ENCODE measurements at regions not wholly inside any gene's neighbourhood (a gene's known extent, or its start where the extent isn't known, plus 50 kb on each side); places are given as distances from the start of the nearest gene placed in this dataset.

DNA sequence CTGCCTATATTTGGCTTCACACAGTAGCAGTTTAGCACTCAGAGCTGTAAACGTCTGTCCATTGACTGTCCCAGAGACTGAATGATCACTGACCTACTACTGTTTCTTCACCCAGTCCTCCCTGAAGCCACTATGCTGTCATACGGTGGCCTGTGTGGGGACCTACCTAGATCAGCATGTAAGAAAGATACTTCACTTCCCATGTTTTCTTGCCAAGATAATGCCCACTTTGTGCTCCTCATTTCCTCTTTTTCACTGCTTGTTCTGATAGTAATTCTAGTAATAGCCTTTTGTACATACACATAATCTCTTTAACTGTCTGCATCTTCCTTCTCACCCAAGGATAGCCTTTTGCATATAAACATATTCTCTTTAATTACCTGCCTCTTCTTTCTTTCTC, 109.9 kb upstream of the TIAM2 start:
- no peak for DNase-seq (ENCODE audit: low read depth in 3 of 3, low spot score in 2 of 3)

- DNase-seq (ENCODE audit: low read depth in 3 of 3, low spot score in 2 of 3), result no peak
Measured at GRCh38 chr6:154886016-154886415, 109.1 kb upstream of the TIAM2 start.

- no peak for DNase-seq (ENCODE audit: low read depth in 3 of 3, low spot score in 2 of 3)
Measured at GRCh38 chr6:154886471-154886870, 108.6 kb upstream of the TIAM2 start.

DNA sequence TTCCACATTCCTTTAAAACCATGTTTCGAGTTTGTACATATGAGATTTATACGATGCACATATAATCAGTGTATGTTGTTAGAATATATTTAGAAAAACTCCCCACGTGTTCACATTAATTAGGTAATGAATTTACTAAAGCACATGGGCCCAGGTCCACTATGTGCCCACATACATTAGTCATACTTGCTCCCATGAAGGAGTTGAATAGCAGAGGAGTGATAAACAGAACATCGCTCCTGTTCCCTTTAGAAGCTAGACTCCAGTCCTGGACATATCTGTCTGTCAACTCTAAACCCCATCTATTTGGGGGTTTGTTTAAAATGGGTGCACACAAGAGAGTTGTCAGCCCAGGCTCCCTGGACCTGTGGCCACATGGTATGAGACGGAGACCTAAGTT, 108.1 kb upstream of the TIAM2 start:
- DNase-seq (ENCODE audit: low read depth in 3 of 3, low spot score in 2 of 3), result no peak

DNA sequence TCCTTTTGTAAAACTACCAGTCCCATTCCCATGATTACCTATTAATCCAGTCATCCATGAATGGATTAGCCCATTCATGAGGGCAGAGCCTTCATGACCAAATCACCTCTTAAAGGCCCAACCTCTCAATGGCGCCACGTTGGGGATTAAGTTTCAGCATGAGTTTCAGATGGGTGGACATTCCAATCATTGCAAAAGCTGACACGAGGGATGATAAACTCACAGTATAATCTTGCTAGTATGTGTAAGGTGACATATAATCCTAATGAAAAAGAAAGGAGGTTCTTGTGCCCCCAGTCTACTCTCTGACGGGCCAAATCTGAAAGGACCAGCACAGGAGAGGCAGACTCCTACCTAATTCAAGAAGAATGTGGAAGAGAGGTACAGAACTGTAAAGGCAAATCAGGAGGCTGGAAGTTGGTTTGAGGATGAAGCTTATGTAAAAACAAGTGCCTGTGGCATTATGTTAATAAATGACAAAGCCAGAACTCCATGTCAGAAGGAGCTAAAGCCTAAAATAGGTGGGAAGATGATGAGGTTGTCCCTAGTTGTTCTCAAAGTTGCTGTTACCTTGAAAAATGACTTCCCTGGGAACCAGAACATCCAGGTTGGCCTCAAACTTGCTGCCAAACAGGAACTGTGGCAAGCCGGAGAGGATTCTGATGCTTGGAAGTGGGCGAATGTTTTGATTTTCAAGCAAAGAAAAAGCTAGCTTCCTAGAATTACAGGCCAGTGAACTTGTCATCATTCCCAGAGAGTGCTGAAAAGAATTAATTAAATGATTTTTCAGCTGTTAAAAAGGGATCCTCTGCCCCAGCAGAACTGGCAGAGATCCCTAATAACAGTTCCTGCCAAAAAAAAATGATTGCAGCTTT, 106.5 kb upstream of the TIAM2 start:
- DNase-seq (ENCODE audit: low read depth in 3 of 3, low spot score in 2 of 3), result no peak

DNA sequence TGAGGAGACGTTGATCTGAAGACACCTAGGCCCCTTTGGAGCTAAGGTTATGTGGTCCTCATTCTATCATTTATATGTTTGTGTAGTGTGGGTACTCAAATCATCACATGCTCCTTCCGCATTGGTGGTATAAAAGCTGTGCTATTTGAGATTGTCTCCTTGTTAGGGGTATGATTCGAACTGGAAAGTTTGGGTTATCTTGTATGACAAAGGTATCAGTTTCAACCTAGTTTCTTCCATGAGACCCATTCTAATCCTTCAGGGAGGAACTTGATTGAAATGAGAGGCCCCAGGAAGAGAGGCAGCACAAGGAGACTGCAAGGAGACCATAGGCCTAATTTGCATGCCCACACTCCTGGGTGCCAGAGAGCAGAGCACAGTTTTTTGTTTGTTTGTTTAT, 104.2 kb upstream of the TIAM2 start:
- no peak for DNase-seq (ENCODE audit: low read depth in 3 of 3, low spot score in 2 of 3)

DNA sequence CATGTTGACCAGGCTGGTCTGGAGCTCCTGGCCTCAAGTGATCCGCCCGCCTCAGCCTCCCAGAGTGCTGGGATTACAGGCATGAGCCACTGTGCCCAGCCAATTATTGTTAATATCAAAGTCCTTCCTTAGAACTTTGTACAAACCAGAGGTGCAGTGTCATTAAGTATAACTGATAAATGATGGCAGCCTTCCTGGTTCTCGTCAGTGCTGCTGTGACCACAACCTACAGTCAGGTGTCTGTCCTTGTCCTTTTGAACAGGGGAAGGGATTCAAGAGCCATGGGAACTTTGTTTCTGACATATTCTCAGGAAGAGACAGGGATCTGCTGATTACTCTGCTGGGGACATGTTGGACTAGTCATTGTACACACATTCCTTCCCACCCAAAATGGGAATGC, 103.2 kb upstream of the TIAM2 start:
- DNase-seq (ENCODE audit: low read depth in 3 of 3, low spot score in 2 of 3), result no peak

- DNase-seq (ENCODE audit: low read depth in 3 of 3, low spot score in 2 of 3), result no peak
Measured at GRCh38 chr6:154893917-154894316, 101.2 kb upstream of the TIAM2 start.

GRCh38 chr6:154894902-154895301, 100.2 kb upstream of the TIAM2 start:
- DNase-seq (ENCODE audit: low read depth in 3 of 3, low spot score in 2 of 3), result no peak

DNA sequence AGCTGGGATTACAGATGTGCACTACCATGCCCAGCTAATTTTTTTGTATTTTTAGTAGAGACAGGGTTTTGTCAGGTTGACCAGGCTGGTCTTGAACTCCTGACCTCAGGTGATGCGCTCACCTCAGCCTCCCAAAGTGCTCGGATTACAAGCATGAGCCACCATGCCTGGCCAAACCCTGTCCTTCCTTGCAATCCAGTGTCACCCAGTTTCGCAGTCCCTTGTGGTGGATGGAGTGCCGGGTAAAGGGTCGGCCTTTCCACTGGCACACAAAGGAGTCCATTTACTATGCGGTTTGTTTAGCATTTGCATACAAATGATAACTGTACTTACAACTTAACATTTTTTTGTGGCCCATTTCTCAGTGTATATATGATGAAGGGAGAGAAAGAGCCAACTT, 99.3 kb upstream of the TIAM2 start:
- no peak for DNase-seq (ENCODE audit: low read depth in 3 of 3, low spot score in 2 of 3)

DNA sequence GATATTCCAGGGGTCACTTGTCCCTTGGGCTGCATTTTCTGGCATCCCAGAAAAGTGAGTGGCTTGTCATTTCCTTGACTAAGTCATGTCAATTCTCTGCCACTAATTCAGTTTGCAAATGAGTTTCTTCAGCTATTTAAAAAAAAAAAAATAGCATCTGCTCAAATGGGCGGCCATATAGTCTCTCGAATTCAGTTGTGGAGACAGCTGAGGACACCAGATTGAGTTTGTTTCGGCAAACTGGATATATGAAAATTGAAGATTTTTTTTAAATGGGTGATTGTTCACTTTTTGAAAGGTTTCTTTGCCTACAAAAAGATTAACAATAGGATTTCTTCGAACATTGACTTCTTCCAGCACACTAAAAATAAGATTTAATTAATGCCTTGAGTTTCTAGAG, 96.3 kb upstream of the TIAM2 start:
- DNase-seq (ENCODE audit: low read depth in 3 of 3, low spot score in 2 of 3), result no peak

- no peak for DNase-seq (ENCODE audit: low read depth in 3 of 3, low spot score in 2 of 3)
Measured at GRCh38 chr6:154899824-154900463, 95.2 kb upstream of the TIAM2 start.

DNA sequence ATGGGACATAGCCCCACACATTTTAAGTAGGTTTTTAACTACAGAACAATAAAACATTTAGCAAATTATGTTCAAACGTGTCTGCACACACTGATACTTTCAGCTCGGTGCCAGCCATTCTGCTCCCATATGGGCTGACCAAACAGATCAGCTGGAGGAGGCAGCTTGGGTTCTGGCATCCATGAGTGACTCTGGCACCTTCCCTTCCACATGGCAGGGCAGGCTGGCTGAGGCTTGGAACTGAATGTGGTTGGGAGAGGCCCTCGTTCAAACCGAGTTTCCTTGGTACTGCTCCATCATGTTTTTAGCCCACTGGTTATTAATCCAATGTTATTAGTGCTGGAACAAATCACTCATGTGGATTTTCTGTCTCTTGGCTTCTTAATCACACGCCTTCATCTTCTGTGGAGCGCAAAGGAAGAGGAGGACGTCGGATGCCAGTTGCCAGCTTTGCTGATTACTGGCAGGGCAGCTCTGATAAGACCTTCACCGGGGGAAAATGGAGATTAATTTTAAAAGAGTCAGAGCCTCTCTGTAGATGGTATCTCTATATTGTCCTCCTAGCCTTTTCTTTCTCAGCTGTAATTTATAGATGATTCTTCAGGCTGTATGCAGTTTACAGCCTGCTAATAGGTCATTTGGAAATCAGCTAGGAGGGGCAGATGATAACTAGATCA, 93.1 kb upstream of the TIAM2 start:
- no peak for DNase-seq (ENCODE audit: low read depth in 3 of 3, low spot score in 2 of 3)

- DNase-seq (ENCODE audit: low read depth in 3 of 3, low spot score in 2 of 3), result no peak
Measured at GRCh38 chr6:154907291-154907690, 87.8 kb upstream of the TIAM2 start.

- no peak for DNase-seq (ENCODE audit: low read depth in 3 of 3, low spot score in 2 of 3)
Measured at GRCh38 chr6:154908723-154909122, 86.4 kb upstream of the TIAM2 start.

GRCh38 chr6:154909311-154909710, 85.8 kb upstream of the TIAM2 start:
- DNase-seq (ENCODE audit: low read depth in 3 of 3, low spot score in 2 of 3), result no peak

- no peak for DNase-seq (ENCODE audit: low read depth in 3 of 3, low spot score in 2 of 3)
Measured at GRCh38 chr6:154909821-154910220, 85.3 kb upstream of the TIAM2 start.

DNA sequence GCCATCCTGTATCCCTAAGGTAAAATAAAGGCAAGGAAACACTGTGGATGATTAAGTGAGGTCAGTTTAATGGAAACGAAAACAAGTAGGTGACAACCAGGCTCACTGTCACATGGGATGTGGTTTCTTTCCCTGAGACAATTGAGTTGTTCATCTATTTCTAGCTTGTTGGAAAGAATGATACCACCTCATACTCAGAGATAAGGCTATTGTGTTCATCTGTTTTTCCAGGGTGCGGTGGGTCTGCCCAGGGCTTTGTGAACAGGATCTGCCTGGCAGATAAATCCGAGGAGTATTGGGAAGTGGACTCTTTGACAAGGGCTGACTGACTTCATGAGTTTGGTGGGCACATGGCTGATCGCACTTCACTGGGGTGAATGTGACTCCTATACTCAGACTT, 80.8 kb upstream of the TIAM2 start:
- no peak for DNase-seq (ENCODE audit: low read depth in 3 of 3, low spot score in 2 of 3)

GRCh38 chr6:154916857-154917256, 78.3 kb upstream of the TIAM2 start:
- no peak for DNase-seq (ENCODE audit: low read depth in 3 of 3, low spot score in 2 of 3)

DNA sequence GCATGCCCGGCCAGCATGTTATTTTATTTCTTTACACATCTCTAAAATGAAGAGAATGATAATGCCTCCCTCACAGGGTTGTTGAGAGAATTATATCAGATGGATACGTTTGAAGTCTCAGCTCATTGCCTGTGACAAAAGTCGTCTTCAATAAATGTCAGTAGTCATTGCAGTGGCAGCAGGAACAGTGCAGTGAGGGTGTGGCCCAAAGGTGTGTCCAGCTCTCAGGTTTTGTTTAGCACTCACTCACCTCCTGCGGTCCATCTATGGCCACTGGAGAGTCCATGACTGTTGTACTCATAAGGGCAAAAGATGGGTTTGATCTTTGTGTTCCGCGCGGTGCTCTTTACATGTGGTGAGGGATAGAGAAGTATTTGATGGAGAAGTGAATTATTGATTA, 77.2 kb upstream of the TIAM2 start:
- DNase-seq (ENCODE audit: low read depth in 3 of 3, low spot score in 2 of 3), result no peak

- DNase-seq (ENCODE audit: low read depth in 3 of 3, low spot score in 2 of 3), result no peak
Measured at GRCh38 chr6:154919806-154920205, 75.3 kb upstream of the TIAM2 start.
